DOHH2 (cell line): ENCODE measurements at regions not wholly inside any gene's neighbourhood (a gene's known extent, or its start where the extent isn't known, plus 50 kb on each side); places are given as distances from the start of the nearest gene placed in this dataset.

Experiments used
- CTCF ChIP-seq: fragments of 200-600 bp; sonication (generic); IDR thresholded peaks from one replicate; pipeline ENCODE4 v1.5.1; 2014; ENCODE audit warnings: antibody characterized with exemption, mild to moderate bottlenecking, low read depth, low read length; ENCODE audit not compliant: poor library complexity, severe bottlenecking
- EZH2phosphoT487 ChIP-seq: fragments of 200-600 bp; sonication (generic); IDR thresholded peaks from 2 replicates; pipeline ENCODE4 v1.6.1; 2017; ENCODE audit warnings: borderline replicate concordance, mild to moderate bottlenecking, antibody characterized with exemption, low read length, moderate library complexity, mixed read lengths

GRCh38 chr3:66761093-66761780 is 236.9 kb upstream of the KBTBD8 start:
- TF ChIP-seq CTCF (no peak), EZH2phosphoT487 (no peak)
